HuH-7 (cell line): ENCODE measurements at regions not wholly inside any gene's neighbourhood (a gene's known extent, or its start where the extent isn't known, plus 50 kb on each side); places are given as distances from the start of the nearest gene placed in this dataset.
"Not testable (repeated sequence)": the region's sequence is repeated elsewhere in the genome, so short reads cannot be mapped to it uniquely, and the experiment has no call there.

Experiments
- DNase-seq: peaks from one replicate; pipeline ENCODE4 v3.0.0; 2011; ENCODE audit warnings: low spot score

- DNase-seq: no peak
Measured at GRCh38 chr17:70447588-70447987, 278.3 kb downstream of the KCNJ2 start.

DNA sequence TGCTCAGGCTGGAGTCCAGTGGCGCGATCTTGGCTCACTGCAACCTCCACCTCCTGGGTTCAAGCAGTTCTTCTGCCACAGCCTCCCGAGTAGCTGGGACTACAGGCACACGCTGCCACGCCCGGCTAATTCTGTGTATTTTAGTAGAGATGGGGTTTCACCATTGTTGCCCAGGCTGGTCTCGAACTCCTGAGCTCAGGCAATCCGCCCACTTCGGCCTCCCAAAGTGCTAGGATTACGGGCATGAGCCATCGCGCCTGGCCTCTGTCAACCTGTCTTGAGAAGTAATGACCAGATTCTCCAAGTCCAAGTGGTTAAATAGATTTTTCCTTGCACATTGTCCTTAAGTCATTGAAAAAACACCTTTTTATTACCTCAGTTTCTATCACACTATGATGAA is 283.7 kb downstream of the KCNJ2 start:
- DNase-seq: not testable (repeated sequence)

- no peak for DNase-seq
Measured at GRCh38 chr17:70454377-70454776, 285.0 kb downstream of the KCNJ2 start.

DNA sequence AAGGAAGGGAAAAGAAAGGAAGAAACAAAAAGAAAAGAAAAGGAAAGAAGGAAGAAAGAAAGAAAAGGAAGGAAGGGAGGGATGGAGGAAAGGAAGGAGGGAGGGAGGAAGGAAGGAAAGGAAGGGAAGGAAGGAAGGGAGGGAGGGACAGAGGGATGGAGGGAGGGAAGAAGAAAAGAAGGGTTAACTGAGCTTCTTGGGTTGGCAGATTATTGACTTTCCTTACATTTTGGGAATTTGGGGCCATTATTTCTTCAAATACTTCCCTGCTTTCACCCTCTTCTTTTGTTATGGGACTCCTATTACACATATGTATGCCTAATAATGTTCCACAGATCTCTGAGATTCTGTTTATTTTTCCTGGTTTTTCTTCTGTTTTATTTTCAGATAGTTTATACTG is 285.6 kb downstream of the KCNJ2 start:
- no peak for DNase-seq

DNA sequence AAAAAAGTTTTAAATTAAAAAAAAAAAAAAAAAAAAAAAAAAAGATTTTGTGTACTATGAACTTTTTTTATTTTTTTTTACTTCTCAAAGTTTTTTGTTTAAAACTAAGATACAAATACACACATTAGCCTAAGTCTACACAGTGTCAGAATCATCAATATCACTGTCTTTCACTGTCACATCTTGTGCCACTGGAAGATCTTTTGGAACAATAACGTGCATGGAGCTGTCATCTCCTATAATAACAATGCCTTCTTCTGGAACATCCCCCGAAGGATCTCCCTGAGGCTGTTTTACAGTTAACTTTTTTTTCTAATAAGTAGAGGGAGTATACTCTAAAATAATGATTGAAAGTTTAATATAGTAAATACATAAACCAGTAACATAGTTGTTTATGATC is 295.7 kb downstream of the KCNJ2 start:
- DNase-seq: no peak

- no peak for DNase-seq
Measured at GRCh38 chr17:70468661-70469060, 299.3 kb downstream of the KCNJ2 start.

- DNase-seq: no peak
Measured at GRCh38 chr17:70473049-70473448, 303.7 kb downstream of the KCNJ2 start.

DNA sequence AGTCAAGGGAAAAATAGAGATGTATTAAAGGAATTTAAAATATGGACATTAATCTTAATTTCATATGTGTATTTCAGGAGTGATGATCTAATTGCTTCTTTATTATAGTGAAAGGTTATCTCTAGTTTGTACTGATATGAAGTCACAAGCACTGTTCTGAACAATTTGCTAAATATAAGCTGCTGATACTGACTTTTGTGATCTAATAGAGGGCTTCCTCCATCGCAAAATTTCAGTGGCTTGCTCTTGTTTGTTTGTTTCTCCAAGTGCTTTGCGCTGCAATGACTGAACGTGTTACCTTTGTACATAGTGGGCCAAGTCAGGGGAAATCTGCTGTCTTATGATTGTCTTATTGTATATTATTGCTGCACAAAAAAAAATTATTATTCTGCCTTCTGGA is 307.0 kb downstream of the KCNJ2 start:
- DNase-seq: no peak

DNA sequence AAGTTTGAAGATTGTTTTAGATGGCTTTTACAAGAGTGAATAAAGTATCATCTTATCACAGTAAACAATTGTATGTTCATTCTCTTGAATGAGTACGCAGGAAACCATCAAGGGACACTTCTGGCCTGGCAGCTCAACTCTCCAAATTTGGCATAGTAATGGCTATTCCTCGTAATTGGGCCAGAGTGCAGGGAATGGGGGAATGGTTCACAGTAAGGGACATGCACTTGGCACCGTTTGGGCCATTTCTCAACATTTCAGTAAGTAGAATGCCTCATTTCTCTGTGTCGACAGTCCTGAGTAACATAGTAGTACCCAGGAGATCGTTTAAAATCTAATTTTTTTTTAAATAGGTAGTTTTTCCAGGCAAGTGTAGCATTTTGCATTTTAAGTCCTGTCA is 309.6 kb downstream of the KCNJ2 start:
- DNase-seq: no peak

- DNase-seq: no peak
Measured at GRCh38 chr17:70479779-70480178, 310.4 kb downstream of the KCNJ2 start.

- no peak for DNase-seq
Measured at GRCh38 chr17:70483624-70484023, 314.3 kb downstream of the KCNJ2 start.

- DNase-seq: no peak
Measured at GRCh38 chr17:70484050-70484449, 314.7 kb downstream of the KCNJ2 start.

GRCh38 chr17:70484496-70484895 is 315.2 kb downstream of the KCNJ2 start:
- DNase-seq: no peak

DNA sequence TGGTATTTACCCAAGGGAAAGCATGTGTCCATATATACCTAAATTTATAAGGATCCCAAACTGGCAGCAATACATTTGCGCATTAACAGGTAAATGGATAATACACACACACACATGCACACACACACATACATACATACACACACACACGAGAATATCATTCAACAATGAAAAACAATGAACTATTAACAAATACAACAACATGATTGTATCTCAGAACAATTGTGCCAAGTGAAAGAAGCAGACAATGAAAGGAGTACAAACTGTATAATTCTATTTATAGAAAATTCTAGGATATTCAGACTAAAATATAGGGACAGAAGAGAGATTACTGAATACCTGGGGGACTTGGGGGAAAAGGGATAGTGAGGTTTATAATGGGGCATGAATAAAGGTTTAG is 323.0 kb downstream of the KCNJ2 start:
- DNase-seq: no peak

DNA sequence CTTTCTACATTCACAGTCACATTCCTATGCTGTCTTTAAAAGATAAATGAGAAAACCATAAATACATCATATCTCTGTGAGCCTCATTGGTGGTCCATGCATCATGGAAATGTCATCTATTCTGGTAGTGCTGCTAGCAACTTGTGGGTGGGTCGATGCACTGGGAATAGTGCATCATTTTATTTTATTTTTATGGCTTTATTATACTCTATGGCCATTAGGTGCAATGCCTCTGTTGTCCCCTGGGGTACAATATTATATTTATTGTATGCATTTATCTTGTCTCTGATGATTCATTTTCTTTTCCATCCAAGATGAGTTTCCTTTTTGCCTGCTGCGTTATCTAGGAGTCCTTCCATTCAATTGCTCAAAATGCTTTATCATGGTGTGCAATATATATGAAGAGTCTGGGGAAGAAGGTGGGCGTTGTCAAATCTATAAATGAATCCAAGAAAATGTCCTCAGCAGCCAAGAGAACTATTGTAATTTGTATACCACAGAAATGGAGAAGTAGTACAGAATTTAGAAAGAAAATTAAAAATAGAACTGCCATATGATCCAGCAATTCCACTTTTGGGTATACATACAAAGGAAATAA is 324.0 kb downstream of the KCNJ2 start:
- DNase-seq: no peak

- no peak for DNase-seq
Measured at GRCh38 chr17:70498631-70499030, 329.3 kb downstream of the KCNJ2 start.

DNA sequence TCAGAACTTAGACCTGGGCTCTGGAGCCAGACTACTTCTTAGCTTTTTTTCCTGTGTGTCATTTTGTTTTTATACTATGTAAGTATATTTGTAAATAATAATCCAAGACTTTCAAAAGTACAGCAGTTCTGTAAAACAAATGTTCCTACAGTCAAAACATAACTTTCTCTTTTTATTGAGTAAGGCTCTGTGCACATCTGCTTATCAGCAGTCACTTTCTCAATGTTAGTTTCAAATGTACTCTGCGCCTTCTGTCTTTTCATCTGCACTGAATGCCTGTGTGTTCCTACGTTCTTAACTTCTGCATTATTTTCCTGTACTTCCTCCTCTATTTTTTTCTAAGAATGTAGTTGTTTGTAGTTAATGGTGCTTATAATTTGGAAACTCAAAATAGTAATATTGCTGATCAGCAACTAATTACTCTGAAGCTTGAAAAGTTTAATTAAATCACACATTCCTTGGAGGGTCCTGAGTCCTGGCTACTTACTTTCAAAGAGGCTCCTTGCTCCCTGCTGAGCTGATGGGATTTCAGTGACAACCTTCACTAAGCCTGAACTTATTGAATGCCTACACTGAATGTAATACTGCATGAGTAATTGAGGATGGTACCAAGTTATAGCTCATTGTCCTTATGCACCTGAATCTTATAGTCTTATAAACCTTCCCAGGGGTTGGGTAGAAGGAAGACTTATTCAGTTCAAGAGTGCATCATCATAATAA is 329.9 kb downstream of the KCNJ2 start:
- DNase-seq: no peak

- no peak for DNase-seq
Measured at GRCh38 chr17:70503449-70503848, 334.1 kb downstream of the KCNJ2 start.

- no peak for DNase-seq
Measured at GRCh38 chr17:70510288-70510687, 341.0 kb downstream of the KCNJ2 start.

- DNase-seq: no peak
Measured at GRCh38 chr17:70517816-70518215, 348.5 kb downstream of the KCNJ2 start.

DNA sequence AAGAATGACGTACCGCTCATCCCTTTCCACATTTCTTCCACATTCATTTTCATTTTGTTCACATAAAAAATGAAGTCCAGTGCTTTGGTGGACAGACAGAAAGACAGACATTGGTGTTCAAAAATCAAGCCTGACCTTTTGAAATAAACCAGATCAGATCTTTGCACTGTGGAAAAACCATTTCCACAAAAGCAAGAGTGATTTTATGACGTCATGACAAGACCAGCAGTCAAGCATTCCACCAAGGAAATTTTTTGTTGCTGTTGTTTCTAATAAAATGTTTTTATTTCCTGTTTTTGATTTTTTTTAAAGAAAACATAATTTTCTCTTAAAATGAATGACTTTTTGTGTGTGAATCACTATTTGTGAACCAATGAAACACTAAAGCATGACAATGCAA is 350.0 kb downstream of the KCNJ2 start:
- no peak for DNase-seq

- DNase-seq: no peak
Measured at GRCh38 chr17:70520447-70520846, 351.1 kb downstream of the KCNJ2 start.

- DNase-seq: no peak
Measured at GRCh38 chr17:70520956-70521355, 351.6 kb downstream of the KCNJ2 start.

DNA sequence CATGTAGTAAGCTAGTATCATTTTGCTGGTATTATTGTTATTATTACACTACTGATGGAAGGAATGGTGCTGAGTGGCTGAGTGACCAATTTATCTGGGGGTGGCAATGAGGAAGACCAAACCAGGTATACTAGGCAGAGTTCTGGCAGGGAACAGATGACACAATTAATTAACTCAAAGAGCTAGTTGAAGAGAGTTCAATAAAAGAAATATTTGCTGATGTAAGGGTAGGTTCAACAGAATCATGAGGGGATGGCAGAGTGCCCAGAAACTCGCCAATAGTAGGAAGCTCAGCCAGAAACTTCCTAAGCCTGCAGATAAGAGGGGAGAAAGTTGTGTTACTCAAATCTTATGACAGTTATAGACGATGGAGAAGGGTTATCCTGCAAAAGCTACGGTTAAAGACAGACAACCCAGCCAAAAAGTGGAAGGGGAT is 352.5 kb downstream of the KCNJ2 start:
- no peak for DNase-seq
